Mucosa of gallbladder (tissue), 1 donor: ENCODE measurements at regions not wholly inside any gene's neighbourhood (a gene's known extent, or its start where the extent isn't known, plus 50 kb on each side); places are given as distances from the start of the nearest gene placed in this dataset.

Experiments used
- DNase-seq: peaks from one replicate; pipeline ENCODE4 v3.0.0-alpha.2; 2020; ENCODE audit warnings: low spot score
- donor health status: DM: no; HTN: no; CAD: no.

GRCh38 chr2:41949883-41950665 is 97.7 kb upstream of the PKDCC start:
- DNase-seq = no peak

- no peak for DNase-seq
These were observed 97.2 kb upstream of the PKDCC start for GRCh38 chr2:41950666-41950960.

- no peak for DNase-seq
These were observed 93.2 kb upstream of the PKDCC start for GRCh38 chr2:41954304-41955291.

GRCh38 chr2:41955316-41956043 is 92.3 kb upstream of the PKDCC start:
- no peak for DNase-seq

- DNase-seq = no peak
These were observed 90.4 kb upstream of the PKDCC start for GRCh38 chr2:41957431-41957830.

DNA sequence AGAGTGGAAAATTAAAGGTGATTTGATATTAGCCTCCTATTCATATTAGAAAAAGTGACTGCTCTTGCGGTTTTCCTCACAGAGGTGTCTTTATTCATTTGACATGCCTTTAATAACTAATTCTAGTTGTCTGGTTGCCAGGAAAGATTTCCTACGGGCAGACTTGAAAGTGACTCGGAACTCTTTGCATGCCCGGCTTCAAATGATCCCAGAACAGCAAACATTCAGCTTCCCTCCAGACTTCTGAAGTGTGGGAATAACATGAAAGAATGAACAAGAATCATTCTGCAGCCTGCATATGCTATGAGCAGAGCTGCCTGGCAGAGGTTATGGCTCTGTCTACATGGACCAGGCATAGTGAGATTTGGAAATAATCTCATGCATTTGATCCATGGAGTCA is 89.6 kb upstream of the PKDCC start:
- no peak for DNase-seq

DNA sequence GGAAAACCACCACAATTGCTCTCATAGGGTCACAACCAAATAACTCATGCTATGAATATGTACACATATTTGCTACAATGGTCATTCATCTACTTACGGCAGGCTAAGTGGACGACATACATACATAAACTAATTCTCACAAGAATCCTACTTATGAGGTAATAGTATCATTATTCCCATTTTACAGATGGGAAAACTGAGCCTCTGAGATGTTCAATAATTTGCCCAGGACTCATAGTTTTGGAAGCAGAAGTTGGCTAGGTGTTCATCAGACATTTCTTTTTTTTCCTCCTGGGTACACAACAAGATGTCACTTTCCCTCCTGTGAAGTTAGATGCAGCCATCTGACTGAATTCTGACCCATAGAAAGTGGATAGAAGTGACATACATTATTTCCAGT is 89.0 kb upstream of the PKDCC start:
- DNase-seq = no peak

- DNase-seq = no peak
These were observed 88.1 kb upstream of the PKDCC start for GRCh38 chr2:41959760-41960159.

DNA sequence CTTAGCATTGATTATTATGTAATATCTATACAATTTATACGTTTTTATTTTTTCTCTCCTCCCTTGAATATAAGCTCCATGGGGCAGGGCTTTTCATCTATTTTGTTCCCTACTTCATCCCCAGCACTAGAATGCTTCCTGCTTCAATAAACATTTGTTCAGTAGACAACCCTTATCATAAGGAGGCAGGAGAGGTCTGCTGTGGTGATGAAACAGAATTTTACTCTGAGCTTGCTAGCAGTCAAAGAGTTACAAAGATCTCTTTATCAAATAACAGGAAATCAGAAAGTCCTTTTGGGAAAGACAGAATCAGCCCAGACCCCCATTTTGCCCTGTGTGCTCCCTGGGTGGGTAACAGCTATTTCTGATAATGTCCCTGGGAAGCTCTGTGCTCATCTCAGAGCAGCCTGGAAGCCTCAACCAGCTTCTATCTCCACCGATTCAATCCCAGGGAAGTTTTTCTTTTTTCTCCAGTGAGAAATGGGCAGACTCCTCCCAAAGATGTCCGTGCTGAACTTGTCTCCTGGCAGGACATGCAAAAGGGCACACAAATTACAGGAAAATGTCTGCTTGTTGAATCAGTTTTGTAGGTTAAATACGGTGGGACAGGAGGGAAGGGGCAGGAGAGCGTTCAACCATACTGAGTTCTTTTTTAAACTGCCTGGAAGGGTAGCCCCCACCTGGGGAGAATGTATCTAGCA is 84.7 kb upstream of the PKDCC start:
- no peak for DNase-seq

- DNase-seq = peak; percentile 85
These were observed 83.9 kb upstream of the PKDCC start for GRCh38 chr2:41963661-41964525.

- no peak for DNase-seq
These were observed 82.5 kb upstream of the PKDCC start for GRCh38 chr2:41965173-41965908.

GRCh38 chr2:41965909-41966295 is 81.9 kb upstream of the PKDCC start:
- no peak for DNase-seq

- DNase-seq = peak; percentile 86
These were observed 81.4 kb upstream of the PKDCC start for GRCh38 chr2:41966431-41966893.

- DNase-seq = peak; percentile 34
These were observed 80.9 kb upstream of the PKDCC start for GRCh38 chr2:41966920-41967319.

GRCh38 chr2:41967476-41968181 is 80.2 kb upstream of the PKDCC start:
- peak; percentile 51 for DNase-seq

- DNase-seq = no peak
These were observed 79.6 kb upstream of the PKDCC start for GRCh38 chr2:41968182-41968578.

DNA sequence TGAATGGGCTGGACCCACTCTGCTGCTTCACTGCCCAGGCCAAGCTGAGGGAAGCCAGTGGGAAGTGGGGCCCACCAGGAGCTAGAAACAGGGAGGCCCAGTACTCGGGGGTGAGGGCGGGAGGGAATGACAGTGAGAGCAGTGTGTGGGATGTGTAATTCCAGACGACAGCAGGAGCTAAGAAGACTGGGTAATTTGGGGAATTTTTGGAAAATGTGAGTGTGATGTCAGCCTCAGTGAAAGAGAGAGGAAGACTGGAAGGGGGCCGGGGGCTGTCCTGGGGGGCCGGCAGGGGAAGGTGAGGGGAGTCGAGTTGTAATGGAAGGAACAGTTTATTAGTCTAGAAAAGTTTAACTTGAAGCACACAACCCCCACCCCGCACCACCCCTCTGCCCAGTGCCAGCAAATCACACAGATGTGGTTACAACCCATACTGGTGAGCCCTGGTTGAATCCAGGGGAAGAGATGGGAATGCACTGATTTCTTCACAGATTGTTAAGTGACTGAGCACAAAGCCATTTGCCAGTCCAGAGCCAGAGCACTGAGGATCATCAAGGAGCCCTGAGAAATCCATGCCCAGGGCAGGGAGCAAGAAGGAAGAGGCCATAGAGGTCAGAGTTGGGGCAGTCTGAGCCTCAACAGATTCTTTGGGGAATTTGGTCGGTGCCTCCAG is 76.7 kb upstream of the PKDCC start:
- no peak for DNase-seq

- DNase-seq = no peak
These were observed 75.6 kb upstream of the PKDCC start for GRCh38 chr2:41972179-41972578.

DNA sequence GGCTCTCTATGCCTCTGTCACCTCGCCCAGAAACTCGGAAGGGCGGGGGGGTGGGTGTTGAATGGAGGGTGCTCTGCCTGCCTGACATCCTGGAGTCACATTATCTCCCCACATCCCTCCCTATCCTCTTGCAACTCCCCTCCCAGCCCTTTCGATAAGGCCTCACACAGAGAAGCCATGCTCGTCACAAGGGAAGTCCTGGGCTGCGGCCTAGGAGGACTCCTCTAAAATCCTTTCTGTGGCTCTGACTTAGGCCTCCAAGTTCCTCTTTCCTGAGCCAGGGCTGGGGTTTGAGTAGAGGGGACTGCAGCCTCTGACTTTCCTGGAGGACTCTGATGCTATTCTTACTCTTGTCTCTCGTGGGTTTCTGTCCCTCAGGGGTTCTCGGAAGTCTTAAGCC is 75.0 kb upstream of the PKDCC start:
- no peak for DNase-seq
